ENCODE measurements at regions not wholly inside any gene's neighbourhood (a gene's known extent, or its start where the extent isn't known, plus 50 kb on each side); places are given as distances from the start of the nearest gene placed in this dataset.

DNA sequence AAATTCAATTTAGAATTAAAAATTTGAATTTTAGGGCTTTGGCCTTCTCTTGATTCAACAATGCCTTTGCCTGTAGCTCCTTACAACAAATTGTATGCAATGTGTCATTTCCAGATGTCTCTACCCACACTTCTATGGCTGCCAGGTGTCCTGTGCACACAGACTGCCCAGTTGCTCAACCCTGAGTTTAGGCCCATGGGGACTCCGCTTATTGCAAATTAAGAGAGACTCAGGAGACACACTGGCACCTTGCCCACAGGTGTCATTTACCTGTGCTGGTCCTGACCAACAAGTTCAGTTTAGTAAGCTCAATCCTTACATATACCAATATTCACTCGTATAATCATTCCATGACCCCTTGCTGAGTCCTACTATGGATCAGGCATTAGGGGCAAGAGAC is 236.1 kb downstream of the OMA1 start:
- TF ChIP-seq, protein P1, sequence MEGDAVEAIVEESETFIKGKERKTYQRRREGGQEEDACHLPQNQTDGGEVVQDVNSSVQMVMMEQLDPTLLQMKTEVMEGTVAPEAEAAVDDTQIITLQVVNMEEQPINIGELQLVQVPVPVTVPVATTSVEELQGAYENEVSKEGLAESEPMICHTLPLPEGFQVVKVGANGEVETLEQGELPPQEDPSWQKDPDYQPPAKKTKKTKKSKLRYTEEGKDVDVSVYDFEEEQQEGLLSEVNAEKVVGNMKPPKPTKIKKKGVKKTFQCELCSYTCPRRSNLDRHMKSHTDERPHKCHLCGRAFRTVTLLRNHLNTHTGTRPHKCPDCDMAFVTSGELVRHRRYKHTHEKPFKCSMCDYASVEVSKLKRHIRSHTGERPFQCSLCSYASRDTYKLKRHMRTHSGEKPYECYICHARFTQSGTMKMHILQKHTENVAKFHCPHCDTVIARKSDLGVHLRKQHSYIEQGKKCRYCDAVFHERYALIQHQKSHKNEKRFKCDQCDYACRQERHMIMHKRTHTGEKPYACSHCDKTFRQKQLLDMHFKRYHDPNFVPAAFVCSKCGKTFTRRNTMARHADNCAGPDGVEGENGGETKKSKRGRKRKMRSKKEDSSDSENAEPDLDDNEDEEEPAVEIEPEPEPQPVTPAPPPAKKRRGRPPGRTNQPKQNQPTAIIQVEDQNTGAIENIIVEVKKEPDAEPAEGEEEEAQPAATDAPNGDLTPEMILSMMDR (IDR thresholded peaks at IDR 0.05), result no peak

DNA sequence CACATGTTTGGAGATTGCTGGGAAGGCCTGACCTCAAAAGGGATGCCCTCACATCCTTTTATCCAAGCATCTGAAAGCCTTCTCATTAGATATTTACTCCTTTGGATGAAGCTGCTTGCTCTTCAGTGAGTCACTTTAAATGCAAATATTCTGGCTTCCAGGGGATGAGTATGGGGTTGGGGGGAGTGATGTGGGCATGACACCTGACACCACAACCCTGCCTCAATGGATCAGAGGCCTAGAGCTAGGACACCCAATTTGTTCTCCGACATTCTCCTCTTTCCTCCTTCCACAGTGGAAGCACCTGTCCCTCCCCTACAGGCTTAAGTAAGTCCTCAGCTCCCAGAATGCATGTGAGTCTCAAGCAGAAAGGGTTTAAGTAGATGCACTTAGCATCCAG is 238.3 kb downstream of the OMA1 start:
- TF ChIP-seq, protein P1 (IDR thresholded peaks at IDR 0.05), result no peak

DNA sequence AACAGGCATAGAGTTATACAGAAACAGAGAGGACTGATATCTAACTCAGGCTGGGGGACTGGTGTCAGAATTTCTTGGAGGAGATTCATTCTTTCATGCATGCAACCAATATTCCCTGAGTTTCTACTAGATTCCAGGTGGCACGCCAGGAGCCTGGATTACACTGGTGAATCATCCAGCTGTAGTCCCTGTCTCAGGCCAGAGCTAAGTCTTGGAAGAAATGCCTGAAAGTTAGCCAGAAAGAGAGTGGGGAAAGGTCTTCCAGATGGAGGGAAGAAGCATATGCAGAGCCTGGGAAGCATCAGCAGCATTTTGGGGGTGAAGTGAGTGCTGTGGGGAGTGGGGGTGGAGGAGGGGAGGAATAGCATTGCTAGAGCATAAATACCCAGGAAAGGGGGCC is 239.1 kb downstream of the OMA1 start:
- TF ChIP-seq, protein P1 (IDR thresholded peaks at IDR 0.05), result no peak

DNA sequence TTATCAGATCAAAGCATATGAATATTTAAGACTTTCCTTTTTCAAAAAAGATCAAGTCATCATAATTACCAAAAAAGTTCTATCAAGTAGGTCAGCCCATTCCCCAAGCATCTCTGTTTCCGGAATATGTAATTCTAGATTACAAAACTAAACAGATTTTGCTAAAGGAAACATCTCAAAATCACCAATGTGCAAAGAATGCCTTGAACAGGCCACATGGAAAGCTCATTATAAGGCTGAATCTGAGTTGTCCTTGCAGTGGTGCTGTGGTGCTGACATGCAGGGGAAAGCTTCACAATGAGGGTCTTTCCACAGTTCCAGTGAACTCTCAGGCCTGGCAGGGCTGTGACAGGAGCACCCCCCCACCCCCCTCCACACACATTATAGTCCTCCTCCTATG is 240.9 kb downstream of the OMA1 start:
- TF ChIP-seq, protein P1 (IDR thresholded peaks at IDR 0.05), result no peak

DNA sequence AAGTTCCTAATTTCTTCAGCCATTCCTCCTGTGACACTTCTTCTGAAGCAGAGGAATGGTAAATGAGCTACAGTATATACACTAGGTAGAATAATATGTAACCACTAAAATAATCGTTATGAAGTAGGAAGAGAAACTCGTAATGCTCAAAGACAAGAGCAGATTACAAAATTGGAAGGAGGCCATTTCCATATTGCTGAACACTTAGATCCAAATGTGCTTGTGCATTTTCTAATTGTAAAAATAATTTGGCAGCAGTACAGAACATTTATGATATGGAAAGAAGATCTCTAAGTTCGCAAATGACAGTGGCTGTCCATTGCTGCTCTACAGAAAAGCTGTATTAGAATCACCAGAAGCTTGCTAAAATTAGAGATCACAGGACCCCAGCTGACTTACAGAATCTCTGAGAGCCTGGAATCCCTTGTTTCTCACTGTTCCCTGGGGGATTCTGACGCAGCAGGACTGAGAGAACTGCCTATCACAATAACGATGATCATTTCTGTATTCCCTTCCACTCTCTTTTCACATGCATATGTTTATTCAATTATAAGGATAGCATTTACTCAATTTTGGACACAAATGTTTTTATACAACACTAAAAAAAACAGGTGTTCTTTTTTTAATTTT is 242.1 kb downstream of the OMA1 start:
- TF ChIP-seq, protein P1 (IDR thresholded peaks at IDR 0.05), result no peak

DNA sequence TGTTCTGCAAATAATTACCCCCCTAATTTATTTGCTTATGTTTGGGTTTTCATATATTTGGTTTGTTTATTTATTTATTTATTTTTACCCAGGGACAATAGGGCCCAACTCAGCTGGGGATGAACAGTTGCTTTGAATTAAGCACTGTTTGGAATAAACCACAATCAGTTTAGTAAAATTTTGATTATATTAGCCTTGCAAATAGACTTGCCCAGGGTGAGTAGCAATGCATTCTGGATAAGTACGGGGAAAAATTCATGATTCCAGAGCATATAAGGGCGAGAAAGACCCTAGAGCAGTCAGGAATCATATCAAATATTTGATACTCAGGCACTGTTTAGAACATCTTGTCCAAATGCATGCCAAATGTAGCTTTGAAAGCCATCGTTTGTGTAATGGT is 242.7 kb downstream of the OMA1 start:
- TF ChIP-seq, protein P1 (IDR thresholded peaks at IDR 0.05), result no peak

DNA sequence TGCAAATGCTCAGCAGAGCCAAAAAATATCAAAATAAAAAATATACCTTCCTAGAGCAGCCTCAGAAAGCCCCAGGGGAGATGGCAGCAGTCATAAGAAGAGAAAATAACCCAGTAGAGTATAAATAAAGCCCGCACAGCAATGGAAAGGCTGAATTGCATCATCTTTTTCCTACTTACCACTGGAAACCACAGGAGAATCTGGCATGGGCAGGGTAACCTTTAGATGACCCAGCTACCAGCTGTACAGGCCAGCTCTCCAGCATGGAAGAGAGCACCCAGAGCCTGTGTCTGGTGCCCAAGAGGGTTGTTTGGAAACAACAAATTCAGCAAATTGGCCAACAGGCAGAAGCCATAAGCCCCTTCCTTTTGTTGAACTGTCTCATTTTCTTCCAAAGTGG is 253.1 kb downstream of the OMA1 start:
- TF ChIP-seq, protein P1 (IDR thresholded peaks at IDR 0.05), result no peak
